HAP-1 (cell line): ENCODE measurements at regions not wholly inside any gene's neighbourhood (a gene's known extent, or its start where the extent isn't known, plus 50 kb on each side); places are given as distances from the start of the nearest gene placed in this dataset.
"Not testable (repeated sequence)": the region's sequence is repeated elsewhere in the genome, so short reads cannot be mapped to it uniquely, and the experiment has no call there.

Source experiments
- DNase-seq, 2 experiments: peaks; one replicate each; pipeline ENCODE4 v3.0.0-alpha.2; 2016 to 2020; ENCODE audit warnings: low spot score in 2 of 2
- H3K27me3 ChIP-seq: fragments of 250-450 bp; sonication (Bioruptor Pico); 2 replicates; pipeline ENCODE4 v1.5.1; 2020; ENCODE audit warnings: low read depth, mild to moderate bottlenecking, moderate library complexity
- H3K36me3 ChIP-seq: fragments of 250-450 bp; sonication (Bioruptor Pico); replicated peaks from 2 replicates; pipeline ENCODE4 v1.5.1; 2020; ENCODE audit warnings: mild to moderate bottlenecking
- H3K4me1 ChIP-seq: fragments of 250-450 bp; sonication (Bioruptor Pico); 2 replicates; pipeline ENCODE4 v1.5.1; 2020; ENCODE audit warnings: mild to moderate bottlenecking
- H3K4me3 ChIP-seq: fragments of 250-450 bp; sonication (Bioruptor Pico); 2 replicates; pipeline ENCODE4 v1.5.1; 2020; ENCODE audit warnings: mild to moderate bottlenecking, moderate library complexity
- H3K9me3 ChIP-seq: fragments of 250-450 bp; sonication (Bioruptor Pico); 2 replicates; pipeline ENCODE4 v1.5.1; 2020; ENCODE audit warnings: mild to moderate bottlenecking, moderate library complexity
- in situ Hi-C: fragments of 300-500 bp; cut with MboI; formaldehyde crosslinking; loops from 3 replicates; pipeline ENCODE4 v1.14.3; 2020; ENCODE audit warnings: low sequenced_read_pairs, inconsistent platforms, mixed read lengths

DNA sequence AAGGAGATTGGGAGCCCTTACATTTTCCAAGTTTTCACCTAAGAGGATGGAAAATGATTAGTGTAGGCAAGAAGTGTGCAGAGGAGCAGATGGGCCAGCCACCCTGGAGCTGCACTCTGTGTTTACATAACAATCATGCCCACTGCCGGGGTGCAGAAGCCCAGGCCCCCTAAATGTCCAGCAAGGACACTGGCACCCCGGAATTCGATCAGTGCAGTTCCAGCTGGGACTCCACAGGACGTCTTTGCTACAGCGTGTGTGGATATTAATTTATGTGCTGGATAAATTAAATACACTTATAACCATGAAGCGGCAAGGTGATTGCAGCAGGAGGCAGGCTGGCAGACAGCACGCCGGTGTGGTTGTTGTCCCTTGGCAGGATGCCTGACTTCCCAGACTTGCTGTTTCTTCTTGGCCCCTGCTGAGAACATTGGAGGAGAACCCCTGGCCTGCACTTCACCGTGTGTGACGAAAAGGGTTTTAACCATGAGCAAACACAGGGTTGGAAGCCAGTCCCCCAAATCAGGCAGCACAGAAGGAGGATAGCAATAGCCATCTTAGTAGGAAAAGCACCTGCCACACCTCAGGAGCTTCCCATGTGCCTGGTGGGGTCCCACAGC lies 73.7 kb downstream of the GADD45G start:
- H3K4me3 ChIP-seq, result no peak overlapping the region
- peaks cover 47% of the 10 kb centered on the region for H3K4me1 ChIP-seq
- peak in 1 of 2 experiments; percentile 66 for DNase-seq

DNA sequence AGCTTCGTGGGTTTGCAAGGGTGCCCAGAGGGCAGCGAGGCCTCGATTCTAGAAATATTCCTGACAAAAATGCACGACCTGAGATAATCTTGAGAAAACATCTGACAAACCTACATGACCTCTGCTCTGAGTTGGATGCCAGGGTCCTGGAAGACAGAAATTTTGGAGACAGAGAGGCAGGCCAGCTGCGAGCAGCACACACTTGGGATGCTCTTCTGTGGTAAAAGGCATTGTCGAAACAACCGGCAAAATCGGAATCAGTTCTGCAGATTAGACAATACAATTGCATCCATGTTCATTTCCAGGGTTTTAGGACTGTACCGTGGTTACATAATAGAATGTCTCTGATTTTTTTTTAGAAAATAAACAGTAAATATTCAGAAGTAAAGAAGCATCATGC lies 74.2 kb downstream of the GADD45G start:
- no peaks in the 10 kb centered on the region for H3K36me3 ChIP-seq
- in situ Hi-C loops, result loop anchor here (5.0 kb wide), 1 partner anchor 72 kb away; the partner anchor contains the start of gene GADD45G
- no peak for DNase-seq
- peaks cover 47% of the 10 kb centered on the region for H3K4me1 ChIP-seq
- H3K4me3 ChIP-seq, result no peak overlapping the region
- no peaks in the 10 kb centered on the region for H3K9me3 ChIP-seq
- no peaks in the 10 kb centered on the region for H3K27me3 ChIP-seq

More for the DNA sequence above, 73.7 kb downstream of the GADD45G start:
- Histone ChIP-seq H3K9me3 (no peaks in the 10 kb centered on the region), H3K27me3 (no peaks in the 10 kb centered on the region), H3K36me3 (no peaks in the 10 kb centered on the region)
- in situ Hi-C loops, result loop anchor here (5.0 kb wide), 1 partner anchor 71 kb away; the partner anchor contains the start of gene GADD45G

DNA sequence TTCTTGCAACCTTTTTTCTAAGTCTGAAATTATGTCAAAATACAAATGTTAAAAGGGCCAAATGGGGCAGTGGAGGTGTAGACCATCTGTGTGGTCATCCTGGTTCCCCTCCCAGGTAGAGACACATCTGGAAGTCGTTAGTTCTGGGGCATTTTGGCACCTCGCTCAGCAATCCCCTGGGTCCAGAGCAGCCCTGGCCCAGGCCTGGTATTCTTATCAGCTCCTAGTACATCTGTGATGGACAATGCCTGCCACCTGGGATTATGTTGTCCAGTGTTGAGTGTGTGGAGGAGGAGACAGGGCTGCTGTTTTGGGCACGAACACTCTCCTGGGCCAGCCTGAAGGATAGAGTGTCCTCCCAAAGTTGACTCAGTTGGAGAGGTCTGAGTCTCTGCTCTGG lies 74.8 kb downstream of the GADD45G start:
- Histone ChIP-seq H3K4me3 (no peak overlapping the region), H3K4me1 (peaks cover 46% of the 10 kb centered on the region), H3K27me3 (no peaks in the 10 kb centered on the region), H3K9me3 (no peaks in the 10 kb centered on the region), H3K36me3 (no peaks in the 10 kb centered on the region)
- in situ Hi-C loops, result loop anchor here (5.0 kb wide), 1 partner anchor 72 kb away; the partner anchor contains the start of gene GADD45G
- no peak for DNase-seq

GRCh38 chr9:89680547-89681467 lies 76.0 kb downstream of the GADD45G start:
- Histone ChIP-seq H3K9me3 (no peaks in the 10 kb centered on the region), H3K36me3 (no peaks in the 10 kb centered on the region), H3K4me1 (peaks cover 33% of the 10 kb centered on the region), H3K27me3 (no peaks in the 10 kb centered on the region), H3K4me3 (no peak overlapping the region)
- in situ Hi-C loops, result no loop called here
- DNase-seq, result no peak

- H3K4me3 ChIP-seq, H3K9me3 ChIP-seq, H3K27me3 ChIP-seq, DNase-seq, H3K36me3 ChIP-seq, in situ Hi-C loops: not testable (repeated sequence)
- H3K4me1 ChIP-seq, result peaks cover 27% of the 10 kb centered on the region
Measured at GRCh38 chr9:89681468-89681859, 76.7 kb downstream of the GADD45G start.

- in situ Hi-C loops, result no loop called here
- no peaks in the 10 kb centered on the region for H3K27me3 ChIP-seq
- H3K9me3 ChIP-seq, result no peaks in the 10 kb centered on the region
- no peak overlapping the region for H3K4me3 ChIP-seq
- DNase-seq, result no peak
- H3K4me1 ChIP-seq, result peaks cover 10% of the 10 kb centered on the region
- no peaks in the 10 kb centered on the region for H3K36me3 ChIP-seq
Measured at GRCh38 chr9:89683626-89684025, 78.8 kb downstream of the GADD45G start.

DNA sequence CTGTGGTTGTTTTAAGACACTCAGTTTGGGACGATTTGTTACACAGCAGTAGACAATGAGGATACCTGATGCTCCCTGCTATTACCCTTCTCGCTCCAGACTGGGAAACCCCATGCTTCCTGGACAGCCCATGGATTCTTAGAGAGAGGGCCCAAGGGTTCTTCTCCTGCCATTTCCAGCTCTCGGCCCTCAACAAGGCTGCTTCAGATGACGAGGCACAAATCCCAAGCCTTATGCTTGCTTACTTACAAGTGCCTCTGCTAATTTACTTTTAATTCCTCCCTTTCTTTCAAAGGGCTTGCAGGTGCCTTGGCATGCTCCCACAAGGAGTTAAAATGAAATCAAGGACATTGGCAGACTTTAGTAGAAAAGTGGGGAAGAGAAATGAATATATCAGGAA lies 79.4 kb downstream of the GADD45G start:
- no peak for DNase-seq
- Histone ChIP-seq H3K4me1 (peaks cover 5% of the 10 kb centered on the region), H3K9me3 (no peaks in the 10 kb centered on the region), H3K4me3 (no peak overlapping the region), H3K36me3 (no peaks in the 10 kb centered on the region), H3K27me3 (no peaks in the 10 kb centered on the region)
- in situ Hi-C loops, result no loop called here

GRCh38 chr9:89684912-89685636 lies 80.3 kb downstream of the GADD45G start:
- H3K4me3 ChIP-seq, result no peak overlapping the region
- no peaks in the 10 kb centered on the region for H3K9me3 ChIP-seq
- in situ Hi-C loops, result loop anchor here (5.0 kb wide), 1 partner anchor 52 kb away; no protein-coding TSS in a partner anchor
- H3K4me1 ChIP-seq, result no peaks in the 10 kb centered on the region; the same call in 1 of the 2 replicates
- H3K27me3 ChIP-seq, result no peaks in the 10 kb centered on the region
- DNase-seq, result no peak
- H3K36me3 ChIP-seq, result no peaks in the 10 kb centered on the region

- Histone ChIP-seq H3K4me1 (peaks cover 4% of the 10 kb centered on the region; the same call in 1 of the 2 replicates), H3K27me3 (no peaks in the 10 kb centered on the region), H3K9me3 (no peaks in the 10 kb centered on the region), H3K36me3 (no peaks in the 10 kb centered on the region), H3K4me3 (no peak overlapping the region)
- DNase-seq, result no peak
- in situ Hi-C loops, result loop anchor here (5.0 kb wide), 1 partner anchor 52 kb away; no protein-coding TSS in a partner anchor
Measured at GRCh38 chr9:89685698-89686097, 80.9 kb downstream of the GADD45G start.

DNA sequence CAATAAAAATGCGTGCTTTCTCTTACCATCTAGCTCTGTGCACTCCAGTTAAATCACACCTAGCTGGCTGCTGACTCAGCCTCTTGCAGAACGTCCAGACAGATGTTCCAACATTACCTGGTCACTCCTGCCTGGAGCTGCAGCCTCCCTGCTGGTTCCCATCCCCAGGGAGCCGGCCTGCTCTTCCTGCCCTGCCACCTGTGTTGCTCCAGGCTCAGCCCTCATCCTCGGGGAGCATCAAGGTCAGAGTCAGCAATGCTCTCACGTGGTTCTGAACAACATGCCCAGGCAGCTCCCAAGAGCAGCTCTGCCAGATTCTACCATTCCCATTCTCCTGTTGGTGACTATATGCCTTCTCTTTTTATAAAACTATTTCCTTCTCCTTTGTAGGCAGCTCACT lies 81.3 kb downstream of the GADD45G start:
- H3K4me1 ChIP-seq, result peaks cover 4% of the 10 kb centered on the region; the same call in 1 of the 2 replicates
- no peak overlapping the region for H3K4me3 ChIP-seq
- no peaks in the 10 kb centered on the region for H3K27me3 ChIP-seq
- H3K36me3 ChIP-seq, result no peaks in the 10 kb centered on the region
- no peaks in the 10 kb centered on the region for H3K9me3 ChIP-seq
- in situ Hi-C loops, result loop anchor here (5.0 kb wide), 1 partner anchor 51 kb away; no protein-coding TSS in a partner anchor
- no peak for DNase-seq

- Histone ChIP-seq H3K4me3 (no peak overlapping the region), H3K27me3 (no peaks in the 10 kb centered on the region), H3K36me3 (no peaks in the 10 kb centered on the region), H3K9me3 (no peaks in the 10 kb centered on the region), H3K4me1 (peaks cover 4% of the 10 kb centered on the region; the same call in 1 of the 2 replicates)
- in situ Hi-C loops, result loop anchor here (5.0 kb wide), 1 partner anchor 51 kb away; no protein-coding TSS in a partner anchor
- DNase-seq, result no peak
Measured at GRCh38 chr9:89686621-89687020, 81.8 kb downstream of the GADD45G start.

DNA sequence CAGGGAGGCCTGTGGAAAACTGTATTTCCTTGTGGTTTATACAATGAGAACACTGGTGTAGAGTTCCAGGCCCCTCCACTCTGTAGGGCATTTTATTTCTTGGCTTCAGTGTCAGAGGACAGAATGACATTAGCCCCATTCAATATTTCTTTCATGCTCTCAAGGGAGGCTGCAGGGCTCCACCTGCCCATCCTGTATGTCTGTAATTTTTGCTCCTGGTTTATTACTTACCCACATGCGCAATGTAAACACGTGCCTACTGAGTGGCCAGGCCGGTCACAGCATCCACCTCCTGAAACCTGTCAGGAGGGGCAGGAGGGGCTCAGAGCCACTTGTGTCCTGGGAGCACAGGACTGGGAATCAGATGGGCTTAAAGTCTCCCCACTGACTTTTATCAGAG lies 82.4 kb downstream of the GADD45G start:
- H3K4me3 ChIP-seq, result no peak overlapping the region
- no peak for DNase-seq
- no peaks in the 10 kb centered on the region for H3K27me3 ChIP-seq
- H3K36me3 ChIP-seq, result no peaks in the 10 kb centered on the region
- H3K9me3 ChIP-seq, result no peaks in the 10 kb centered on the region
- H3K4me1 ChIP-seq, result peaks cover 4% of the 10 kb centered on the region; the same call in 1 of the 2 replicates
- in situ Hi-C loops, result loop anchor here (5.0 kb wide), 1 partner anchor 50 kb away; no protein-coding TSS in a partner anchor

- Histone ChIP-seq H3K27me3 (no peaks in the 10 kb centered on the region), H3K36me3 (no peaks in the 10 kb centered on the region), H3K9me3 (no peaks in the 10 kb centered on the region), H3K4me1 (peaks cover 4% of the 10 kb centered on the region; the same call in 1 of the 2 replicates), H3K4me3 (no peak overlapping the region)
- DNase-seq, result no peak
- in situ Hi-C loops, result loop anchor here (5.0 kb wide), 1 partner anchor 49 kb away; no protein-coding TSS in a partner anchor
Measured at GRCh38 chr9:89687848-89688247, 83.0 kb downstream of the GADD45G start.
